ENCODE measurements at regions not wholly inside any gene's neighbourhood (a gene's known extent, or its start where the extent isn't known, plus 50 kb on each side); places are given as distances from the start of the nearest gene placed in this dataset.

- DNase-seq (ENCODE audit: low read depth in 4 of 4, low spot score in 3 of 4), result no peak
Measured at GRCh38 chr13:38602266-38602665, 84.6 kb upstream of the FREM2 start.

DNA sequence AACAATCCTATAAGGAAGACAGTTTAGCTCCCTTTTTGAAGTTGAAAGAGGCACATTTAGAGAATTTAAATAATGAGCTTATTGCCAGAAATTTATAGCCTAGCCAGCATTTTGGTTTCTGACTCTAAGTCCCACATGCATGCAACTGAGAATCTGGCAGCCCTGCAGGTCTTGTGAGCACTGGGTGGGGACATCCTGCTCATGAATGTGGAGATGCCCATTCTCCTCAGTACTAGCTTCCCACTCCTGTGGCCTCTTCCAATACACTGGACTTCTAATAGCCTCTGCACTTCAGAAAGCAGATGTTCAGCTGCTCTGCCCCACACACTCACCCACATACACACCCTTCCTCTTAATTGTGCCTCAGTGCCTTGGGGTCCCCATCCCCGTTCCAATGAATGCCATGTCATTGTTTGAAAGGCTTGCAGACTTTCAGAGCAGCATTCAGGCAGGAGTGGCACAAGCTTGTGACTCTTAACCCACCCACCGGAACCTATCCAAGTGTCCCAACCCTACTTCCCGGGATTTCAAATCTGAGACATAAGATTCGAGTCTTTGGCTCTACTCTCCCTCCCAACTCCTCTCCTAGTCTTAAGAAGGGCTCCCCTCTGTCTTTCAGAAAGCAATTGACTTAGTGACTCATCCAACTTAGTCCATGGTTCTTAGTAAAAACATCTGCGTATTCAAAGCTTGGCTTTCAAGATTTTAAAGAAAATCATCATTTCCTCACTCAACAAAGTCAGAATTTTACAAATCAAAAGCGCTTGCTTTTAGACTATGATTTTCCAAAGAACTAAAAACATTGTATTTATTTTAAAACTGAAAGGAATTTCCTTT, 80.0 kb upstream of the FREM2 start:
- no peak for DNase-seq (ENCODE audit: low read depth in 4 of 4, low spot score in 3 of 4)

DNA sequence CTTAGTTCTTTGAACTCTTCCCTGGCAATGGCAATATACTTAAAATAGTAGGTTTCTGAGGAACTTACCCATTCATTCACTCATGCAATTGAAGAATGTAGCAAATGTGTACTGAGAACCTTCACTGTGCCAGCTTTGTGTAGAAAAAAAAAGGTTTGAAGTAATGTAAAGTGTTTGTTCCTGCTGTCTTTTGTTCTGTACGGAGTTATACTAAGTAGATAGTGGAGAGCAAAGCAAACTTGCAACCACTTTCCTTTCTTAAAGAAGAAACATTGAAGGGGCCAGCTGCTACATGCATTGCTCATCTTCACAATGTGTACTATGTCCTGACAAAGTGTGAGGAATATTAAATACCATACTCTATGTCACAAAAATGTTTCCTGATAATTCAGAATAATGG, 68.9 kb upstream of the FREM2 start:
- DNase-seq (ENCODE audit: low read depth in 4 of 4, low spot score in 3 of 4), result no peak

GRCh38 chr13:38618336-38618735, 68.5 kb upstream of the FREM2 start:
- DNase-seq (ENCODE audit: low read depth in 4 of 4, low spot score in 3 of 4), result no peak

DNA sequence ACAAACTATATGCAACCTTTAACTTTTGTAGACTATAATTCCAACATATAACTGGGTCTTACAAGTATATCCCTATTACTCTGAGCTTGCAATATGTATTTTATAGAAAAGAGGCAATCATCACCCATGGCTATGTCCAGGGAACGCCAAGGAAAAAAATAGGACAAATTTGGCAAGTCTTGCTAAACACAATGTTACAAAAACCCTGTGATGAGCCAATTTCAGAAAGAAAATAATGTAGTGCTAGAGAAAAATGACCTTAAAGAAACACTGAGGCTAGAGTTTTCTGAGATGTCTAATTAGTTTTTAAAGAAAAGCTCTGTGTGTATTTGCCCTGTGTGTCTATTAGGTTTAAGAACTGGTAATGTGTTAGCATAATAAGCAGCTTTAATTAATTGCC, 68.0 kb upstream of the FREM2 start:
- no peak for DNase-seq (ENCODE audit: low read depth in 4 of 4, low spot score in 3 of 4)

- DNase-seq (ENCODE audit: low read depth in 4 of 4, low spot score in 3 of 4), result no peak
Measured at GRCh38 chr13:38620876-38621275, 66.0 kb upstream of the FREM2 start.

GRCh38 chr13:38624822-38625221, 62.1 kb upstream of the FREM2 start:
- no peak for DNase-seq (ENCODE audit: low read depth in 4 of 4, low spot score in 3 of 4)

DNA sequence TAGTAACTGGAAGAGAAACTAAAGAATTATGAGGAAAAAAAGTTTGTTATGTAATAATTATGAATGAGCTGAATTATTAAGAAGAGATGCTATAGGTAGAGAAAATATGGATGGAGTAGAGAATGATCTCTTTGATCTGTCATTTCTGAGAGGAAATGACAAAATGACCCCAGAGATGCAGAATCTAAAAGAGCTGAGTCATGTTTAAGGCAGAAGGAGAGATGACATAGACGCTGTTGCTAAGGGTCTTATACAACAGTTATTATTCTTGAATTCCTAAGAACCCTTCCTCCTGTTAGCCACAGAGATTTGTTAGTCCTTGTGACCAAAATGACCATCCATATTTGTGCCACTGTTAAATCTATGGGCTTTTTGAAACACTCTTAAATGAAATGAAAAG, 58.3 kb upstream of the FREM2 start:
- DNase-seq (ENCODE audit: low read depth in 4 of 4, low spot score in 3 of 4), result no peak

GRCh38 chr13:38630780-38631179, 56.1 kb upstream of the FREM2 start:
- DNase-seq (ENCODE audit: low read depth in 4 of 4, low spot score in 3 of 4), result no peak

GRCh38 chr13:38635030-38635429, 51.8 kb upstream of the FREM2 start:
- DNase-seq (ENCODE audit: low read depth in 4 of 4, low spot score in 3 of 4), result no peak

GRCh38 chr13:38636073-38636472, 50.8 kb upstream of the FREM2 start:
- DNase-seq (ENCODE audit: low read depth in 4 of 4, low spot score in 3 of 4), result no peak

- peak; percentile 36 to 69 (median 50) for DNase-seq (ENCODE audit: low read depth in 4 of 4, low spot score in 3 of 4)
Measured at GRCh38 chr13:38636761-38637160, 50.1 kb upstream of the FREM2 start.

Measured in left renal pelvis (tissue), 4 donors.